Astrocyte of the spinal cord (primary cell): ENCODE measurements at regions not wholly inside any gene's neighbourhood (a gene's known extent, or its start where the extent isn't known, plus 50 kb on each side); places are given as distances from the start of the nearest gene placed in this dataset.
A peak's percentile ranks its signal among the peaks of the same experiment; 100 is the strongest.

Source experiments
- DNase-seq: peaks from one replicate; pipeline ENCODE4 v3.0.0; 2011; ENCODE audit warnings: low read depth, low spot score
- H3K4me3 ChIP-seq: 2 replicates; pipeline ENCODE4 v1.5.1; 2011; ENCODE audit warnings: low read depth, mild to moderate bottlenecking, low read length, moderate library complexity
- in situ Hi-C: cut with HindIII; loops from 2 replicates; pipeline ENCODE4 v1.10.0; 2017; ENCODE audit warnings: low sequenced_read_pairs
- TF ChIP-seq, protein P1 (sequence below): IDR thresholded peaks from 2 replicates; pipeline ENCODE4 v1.5.1; 2012; ENCODE audit warnings: low read depth, mild to moderate bottlenecking, low read length, inconsistent platforms

DNA sequence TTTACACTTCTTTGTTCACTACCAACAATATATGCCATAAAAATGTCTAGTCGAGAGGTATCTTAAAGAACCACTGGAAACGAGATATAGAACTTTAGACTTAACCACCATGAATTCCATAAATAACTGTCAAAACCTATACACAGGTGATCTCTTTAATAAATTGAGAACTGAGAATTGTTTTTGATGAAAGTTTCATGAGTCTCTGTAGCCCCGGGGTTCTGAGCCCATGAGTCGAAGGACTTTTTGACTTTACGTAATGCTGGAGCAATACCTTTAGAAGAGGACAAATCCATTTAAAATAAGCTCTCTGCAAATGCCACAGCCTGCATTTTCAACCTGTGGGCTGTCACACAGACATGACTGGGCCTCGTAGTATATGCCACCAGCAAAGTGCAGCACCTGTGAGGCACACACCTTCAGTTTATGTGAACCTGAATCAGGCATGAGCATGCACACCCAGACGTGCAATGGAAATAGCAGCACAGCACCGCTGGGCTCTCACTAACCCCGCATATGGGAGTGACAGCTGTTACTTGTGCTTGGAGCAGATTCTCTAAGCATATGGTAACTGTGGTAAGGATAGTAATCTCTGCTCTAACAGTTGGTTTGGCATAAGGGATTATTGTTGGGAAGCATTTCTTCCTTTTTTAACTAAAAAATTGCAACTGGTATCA, 383.2 kb downstream of the SOCS6 start:
- in situ Hi-C loops, result no loop called here
- TF ChIP-seq, protein P1, sequence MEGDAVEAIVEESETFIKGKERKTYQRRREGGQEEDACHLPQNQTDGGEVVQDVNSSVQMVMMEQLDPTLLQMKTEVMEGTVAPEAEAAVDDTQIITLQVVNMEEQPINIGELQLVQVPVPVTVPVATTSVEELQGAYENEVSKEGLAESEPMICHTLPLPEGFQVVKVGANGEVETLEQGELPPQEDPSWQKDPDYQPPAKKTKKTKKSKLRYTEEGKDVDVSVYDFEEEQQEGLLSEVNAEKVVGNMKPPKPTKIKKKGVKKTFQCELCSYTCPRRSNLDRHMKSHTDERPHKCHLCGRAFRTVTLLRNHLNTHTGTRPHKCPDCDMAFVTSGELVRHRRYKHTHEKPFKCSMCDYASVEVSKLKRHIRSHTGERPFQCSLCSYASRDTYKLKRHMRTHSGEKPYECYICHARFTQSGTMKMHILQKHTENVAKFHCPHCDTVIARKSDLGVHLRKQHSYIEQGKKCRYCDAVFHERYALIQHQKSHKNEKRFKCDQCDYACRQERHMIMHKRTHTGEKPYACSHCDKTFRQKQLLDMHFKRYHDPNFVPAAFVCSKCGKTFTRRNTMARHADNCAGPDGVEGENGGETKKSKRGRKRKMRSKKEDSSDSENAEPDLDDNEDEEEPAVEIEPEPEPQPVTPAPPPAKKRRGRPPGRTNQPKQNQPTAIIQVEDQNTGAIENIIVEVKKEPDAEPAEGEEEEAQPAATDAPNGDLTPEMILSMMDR, result no peak
- no peak for DNase-seq

DNA sequence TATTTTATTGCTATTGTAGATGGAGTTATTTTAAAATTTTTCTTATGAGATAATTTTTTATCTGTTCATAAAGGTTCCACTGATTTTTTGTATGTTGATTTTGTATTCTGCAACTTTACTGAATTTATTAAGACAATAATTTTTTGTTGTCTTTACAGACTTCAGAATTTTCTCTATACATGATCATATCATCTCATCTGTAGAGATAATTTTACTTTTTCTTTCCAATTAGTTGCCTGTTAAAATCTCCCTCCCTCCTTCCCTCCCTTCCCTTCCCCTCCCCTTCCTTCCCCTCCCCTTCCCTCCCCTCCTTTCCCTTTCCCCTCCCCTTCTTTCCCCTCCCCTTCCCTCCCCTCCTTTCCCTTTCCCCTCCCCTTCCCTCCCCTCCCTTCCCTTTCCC, 378.1 kb downstream of the SOCS6 start:
- H3K4me3 ChIP-seq, result no peak overlapping the region
- in situ Hi-C loops, result no loop called here
- TF ChIP-seq, protein P1, result no peak
- DNase-seq, result no peak

More for the DNA sequence above, 383.2 kb downstream of the SOCS6 start:
- no peak overlapping the region for H3K4me3 ChIP-seq

DNA sequence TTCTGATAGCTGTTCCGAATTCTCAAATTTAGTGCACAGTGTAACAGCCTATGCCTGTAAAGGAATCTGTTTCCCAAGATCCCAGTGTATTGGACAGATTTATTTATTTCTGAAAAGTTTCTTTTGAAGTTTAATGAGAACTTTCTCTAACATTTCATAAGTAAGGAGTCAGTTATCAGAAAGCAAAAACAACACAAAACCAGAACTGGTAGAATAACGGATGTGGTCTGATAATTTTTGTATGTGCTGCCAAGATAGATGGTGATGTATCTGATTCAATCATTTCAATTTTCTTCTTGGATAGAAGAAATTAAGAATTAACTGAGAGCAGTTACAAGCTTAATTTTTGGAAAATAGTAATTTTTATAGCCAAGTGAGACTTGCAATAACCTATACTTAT, 374.3 kb downstream of the SOCS6 start:
- TF ChIP-seq, protein P1, result no peak
- in situ Hi-C loops, result no loop called here
- DNase-seq, result no peak
- no peak overlapping the region for H3K4me3 ChIP-seq

DNA sequence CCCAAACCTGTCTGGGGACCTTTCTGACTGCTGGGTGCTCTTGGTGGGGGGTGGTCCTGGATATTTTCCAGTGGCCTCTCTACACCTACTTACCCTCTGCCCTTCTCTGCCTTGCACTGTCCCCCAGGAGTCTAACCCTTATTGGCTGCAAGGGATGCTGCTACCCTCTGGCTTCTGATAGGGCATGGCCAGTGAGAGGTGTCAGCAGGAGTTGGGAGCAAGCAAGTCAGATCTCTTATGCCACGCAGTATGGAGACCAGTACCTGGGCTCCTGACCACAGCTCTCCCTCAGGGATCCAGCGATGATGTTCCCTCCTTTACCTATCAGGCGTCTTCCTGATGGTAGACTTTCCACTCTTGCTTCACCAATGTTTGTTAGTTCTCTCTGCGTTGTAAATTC, 373.7 kb downstream of the SOCS6 start:
- H3K4me3 ChIP-seq, result no peak overlapping the region
- in situ Hi-C loops, result no loop called here

DNA sequence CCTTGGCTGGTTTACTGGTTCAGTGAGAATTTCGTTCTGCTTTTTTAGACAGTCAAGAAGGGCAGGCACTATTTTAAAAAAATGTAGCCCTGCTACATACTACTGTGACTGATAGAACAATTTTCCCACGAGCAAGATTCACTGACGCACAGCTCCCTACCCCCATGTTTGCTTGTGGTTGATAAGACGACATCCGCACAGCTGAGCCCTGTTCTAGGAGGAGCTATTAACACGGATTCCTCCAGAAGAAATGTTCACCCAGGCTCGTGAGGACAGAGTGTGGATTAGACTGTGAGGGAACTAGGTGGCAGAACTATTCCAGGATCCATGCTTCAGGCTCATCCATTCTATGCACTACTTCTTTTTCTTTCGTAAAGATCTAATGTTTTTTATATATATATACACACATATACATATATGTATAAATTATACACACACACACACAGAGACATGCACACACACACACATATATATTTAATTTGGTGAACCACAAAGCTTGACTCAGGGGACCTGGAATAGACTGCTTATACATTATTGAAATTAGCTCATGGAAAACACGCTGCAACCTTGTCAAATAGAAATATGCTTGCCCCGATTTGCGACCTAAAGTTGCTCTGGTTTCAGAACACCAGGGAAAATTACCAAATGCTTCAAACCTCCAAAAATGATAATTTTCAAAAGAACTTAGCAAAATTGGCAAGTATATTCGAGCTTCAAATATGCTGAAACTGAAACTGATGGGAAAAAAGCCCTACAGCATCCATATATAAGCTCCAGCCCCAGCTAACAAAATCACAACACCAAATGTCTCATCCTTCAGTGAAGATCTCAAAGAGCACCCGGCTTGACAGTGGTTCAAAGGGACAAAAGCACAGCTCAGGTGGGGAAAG, 370.4 kb downstream of the SOCS6 start:
- in situ Hi-C loops, result no loop called here
- DNase-seq, result peak; percentile 28
- TF ChIP-seq, protein P1, result no peak
- H3K4me3 ChIP-seq, result no peak overlapping the region

More for the DNA sequence above, 373.7 kb downstream of the SOCS6 start:
- TF ChIP-seq, protein P1, result no peak
- no peak for DNase-seq

DNA sequence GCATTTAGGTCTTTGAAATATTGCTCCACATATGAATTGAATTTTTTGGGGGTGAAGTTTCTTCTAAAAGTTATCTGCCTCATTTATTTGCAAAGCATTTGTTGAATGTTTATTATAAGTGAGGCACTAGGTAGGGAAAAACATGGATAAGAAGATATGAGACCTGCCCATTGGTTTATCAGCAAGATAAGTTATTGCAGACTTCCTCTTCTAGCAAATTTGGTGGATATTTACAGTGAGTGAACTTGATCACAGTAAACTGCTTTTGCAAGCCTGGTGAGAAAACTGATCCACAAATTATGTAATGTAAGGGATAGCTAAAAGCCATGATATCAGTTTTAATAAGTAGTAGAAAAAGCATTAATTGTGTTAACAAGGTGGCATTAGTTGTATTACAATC, 364.8 kb downstream of the SOCS6 start:
- TF ChIP-seq, protein P1, result no peak
- in situ Hi-C loops, result no loop called here
- H3K4me3 ChIP-seq, result no peak overlapping the region

More for the DNA sequence above, 364.8 kb downstream of the SOCS6 start:
- DNase-seq, result no peak
